DND-41 (cell line): ENCODE measurements at regions not wholly inside any gene's neighbourhood (a gene's known extent, or its start where the extent isn't known, plus 50 kb on each side); places are given as distances from the start of the nearest gene placed in this dataset.

Experiments used
- CTCF ChIP-seq: IDR thresholded peaks from 2 replicates; pipeline ENCODE4 v1.5.1; 2012; ENCODE audit warnings: borderline replicate concordance, low read length, moderate library complexity, mild to moderate bottlenecking; ENCODE audit not compliant: poor library complexity, severe bottlenecking; ENCODE audit errors: extremely low read depth
- EZH2 ChIP-seq: IDR thresholded peaks from 3 replicates; pipeline ENCODE4 v1.6.1; 2012; ENCODE audit warnings: borderline replicate concordance, low read depth, mild to moderate bottlenecking, moderate library complexity, low read length, inconsistent platforms; ENCODE audit not compliant: severe bottlenecking

GRCh38 chr2:129829588-129829987, 149.9 kb upstream of the RAB6C start:
- TF ChIP-seq CTCF (no peak), EZH2 (no peak)
